DOHH2 (cell line): ENCODE measurements at regions not wholly inside any gene's neighbourhood (a gene's known extent, or its start where the extent isn't known, plus 50 kb on each side); places are given as distances from the start of the nearest gene placed in this dataset.

ENCODE experiments used
- H3F3A ChIP-seq: fragments of 200-600 bp; sonication (generic), shearing (Covaris generic); 2 replicates; pipeline ENCODE4 v1.6.0; 2016; ENCODE audit warnings: antibody characterized with exemption, mild to moderate bottlenecking; ENCODE audit not compliant: control insufficient read depth, insufficient read depth
- H3K27ac ChIP-seq: fragments of 200-600 bp; sonication (generic); 2 replicates; pipeline ENCODE4 v1.5.1; 2014; ENCODE audit warnings: low read depth, mild to moderate bottlenecking, low read length, moderate library complexity
- H3K27me3 ChIP-seq: fragments of 200-600 bp; sonication (generic); 2 replicates; pipeline ENCODE4 v1.6.1; 2014; ENCODE audit warnings: mild to moderate bottlenecking, low read length, mixed read lengths; ENCODE audit not compliant: control insufficient read depth
- H3K36me3 ChIP-seq: fragments of 200-600 bp; sonication (generic); 2 replicates; pipeline ENCODE4 v1.6.1; 2014; ENCODE audit warnings: mild to moderate bottlenecking, low read length, moderate library complexity, mixed read lengths; ENCODE audit not compliant: control insufficient read depth
- H3K4me1 ChIP-seq: fragments of 200-600 bp; sonication (generic); 2 replicates; pipeline ENCODE4 v1.6.1; 2014; ENCODE audit warnings: mild to moderate bottlenecking, low read length, mixed read lengths; ENCODE audit not compliant: control insufficient read depth
- H3K4me2 ChIP-seq: fragments of 200-600 bp; sonication (generic); 2 replicates; pipeline ENCODE4 v1.6.0; 2014; ENCODE audit warnings: mild to moderate bottlenecking, low read length, moderate library complexity
- H3K4me3 ChIP-seq: fragments of 200-600 bp; sonication (generic); 2 replicates; pipeline ENCODE4 v1.5.1; 2014; ENCODE audit warnings: mild to moderate bottlenecking, low read length, mixed read lengths
- H3K79me2 ChIP-seq: fragments of 200-600 bp; sonication (generic); 2 replicates; pipeline ENCODE4 v1.6.1; 2014; ENCODE audit warnings: mild to moderate bottlenecking, low read length, mixed read lengths; ENCODE audit not compliant: control insufficient read depth
- H3K9me2 ChIP-seq: fragments of 200-600 bp; sonication (generic); replicated peaks from 2 replicates; pipeline ENCODE4 v1.6.1; 2014; ENCODE audit warnings: mild to moderate bottlenecking, low read length, mixed read lengths; ENCODE audit not compliant: control insufficient read depth
- H3K9me3 ChIP-seq: fragments of 200-600 bp; sonication (generic); 2 replicates; pipeline ENCODE4 v1.6.1; 2014; ENCODE audit warnings: antibody characterized with exemption, low read length, mixed read lengths; ENCODE audit not compliant: control insufficient read depth, insufficient read depth
- H4K20me1 ChIP-seq: fragments of 200-600 bp; sonication (generic); 2 replicates; pipeline ENCODE4 v1.6.0; 2014; ENCODE audit warnings: low read depth, mild to moderate bottlenecking, antibody characterized with exemption, low read length, moderate library complexity; ENCODE audit not compliant: control insufficient read depth, insufficient read depth
- CTCF ChIP-seq: fragments of 200-600 bp; sonication (generic); IDR thresholded peaks from one replicate; pipeline ENCODE4 v1.5.1; 2014; ENCODE audit warnings: antibody characterized with exemption, mild to moderate bottlenecking, low read depth, low read length; ENCODE audit not compliant: poor library complexity, severe bottlenecking
- EZH2phosphoT487 ChIP-seq: fragments of 200-600 bp; sonication (generic); IDR thresholded peaks from 2 replicates; pipeline ENCODE4 v1.6.1; 2017; ENCODE audit warnings: borderline replicate concordance, mild to moderate bottlenecking, antibody characterized with exemption, low read length, moderate library complexity, mixed read lengths

GRCh38 chrX:43106009-43106408 lies 328.0 kb upstream of the PPP1R2C start:
- H3K79me2 ChIP-seq, result no peaks in the 10 kb centered on the region
- H3K4me3 ChIP-seq, result no peak overlapping the region
- no peak overlapping the region for H3K27ac ChIP-seq
- no peak overlapping the region for H3K4me2 ChIP-seq
- no peaks in the 10 kb centered on the region for H3K27me3 ChIP-seq
- no peaks in the 10 kb centered on the region for H3F3A ChIP-seq
- no peaks in the 10 kb centered on the region for H4K20me1 ChIP-seq
- no peaks in the 10 kb centered on the region for H3K9me2 ChIP-seq
- H3K9me3 ChIP-seq, result no peaks in the 10 kb centered on the region
- TF ChIP-seq EZH2phosphoT487, result no peak
- no peak for TF ChIP-seq CTCF
- no peaks in the 10 kb centered on the region for H3K36me3 ChIP-seq
- no peaks in the 10 kb centered on the region for H3K4me1 ChIP-seq

- Histone ChIP-seq H3K4me1 (no peaks in the 10 kb centered on the region), H3K4me3 (no peak overlapping the region), H3K27me3 (no peaks in the 10 kb centered on the region), H4K20me1 (no peaks in the 10 kb centered on the region), H3K4me2 (no peak overlapping the region), H3K27ac (no peak overlapping the region), H3K9me2 (no peaks in the 10 kb centered on the region), H3K79me2 (no peaks in the 10 kb centered on the region), H3K36me3 (no peaks in the 10 kb centered on the region), H3F3A (no peaks in the 10 kb centered on the region), H3K9me3 (no peaks in the 10 kb centered on the region)
- TF ChIP-seq CTCF, result no peak
- TF ChIP-seq EZH2phosphoT487, result no peak
Observed at GRCh38 chrX:43108828-43109227, 330.9 kb upstream of the PPP1R2C start.

DNA sequence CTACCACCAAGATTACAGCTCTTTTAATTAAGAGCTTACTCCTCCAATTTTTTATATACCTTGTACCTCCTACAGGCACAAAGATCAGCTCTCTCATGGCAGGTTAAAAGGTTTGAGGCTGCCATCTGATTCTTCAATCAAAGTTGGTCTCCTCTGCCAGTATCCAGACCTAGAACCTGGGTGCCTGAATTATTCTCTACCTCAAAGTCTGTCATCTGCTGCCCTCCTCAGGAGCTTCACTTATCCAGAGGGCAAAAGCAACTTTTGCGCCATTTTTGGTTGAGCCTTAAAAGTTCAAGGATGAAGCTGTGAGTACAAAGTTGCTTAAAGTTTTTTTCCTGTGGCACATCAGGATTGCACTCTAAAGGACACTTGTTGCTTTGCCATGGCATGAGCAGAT lies 343.7 kb upstream of the PPP1R2C start:
- no peak for TF ChIP-seq EZH2phosphoT487
- no peak for TF ChIP-seq CTCF
- Histone ChIP-seq H3K4me2 (no peak overlapping the region), H3F3A (no peaks in the 10 kb centered on the region), H3K79me2 (no peaks in the 10 kb centered on the region), H3K9me2 (no peaks in the 10 kb centered on the region), H3K36me3 (no peaks in the 10 kb centered on the region), H3K27ac (no peak overlapping the region), H4K20me1 (no peaks in the 10 kb centered on the region), H3K4me1 (no peaks in the 10 kb centered on the region), H3K9me3 (no peaks in the 10 kb centered on the region), H3K27me3 (no peaks in the 10 kb centered on the region), H3K4me3 (no peak overlapping the region)

- H3K9me3 ChIP-seq, result no peaks in the 10 kb centered on the region
- no peaks in the 10 kb centered on the region for H3K9me2 ChIP-seq
- H3K4me3 ChIP-seq, result no peak overlapping the region
- H3F3A ChIP-seq, result no peaks in the 10 kb centered on the region
- no peaks in the 10 kb centered on the region for H3K27me3 ChIP-seq
- no peaks in the 10 kb centered on the region for H4K20me1 ChIP-seq
- H3K27ac ChIP-seq, result no peak overlapping the region
- TF ChIP-seq EZH2phosphoT487, result no peak
- TF ChIP-seq CTCF, result no peak
- no peaks in the 10 kb centered on the region for H3K79me2 ChIP-seq
- H3K4me1 ChIP-seq, result no peaks in the 10 kb centered on the region
- H3K4me2 ChIP-seq, result no peak overlapping the region
- no peaks in the 10 kb centered on the region for H3K36me3 ChIP-seq
Observed at GRCh38 chrX:43139645-43140044, 361.7 kb upstream of the PPP1R2C start.
